DOHH2 (cell line): ENCODE measurements at regions not wholly inside any gene's neighbourhood (a gene's known extent, or its start where the extent isn't known, plus 50 kb on each side); places are given as distances from the start of the nearest gene placed in this dataset.

Experiments used
- H3F3A ChIP-seq: fragments of 200-600 bp; sonication (generic), shearing (Covaris generic); 2 replicates; pipeline ENCODE4 v1.6.0; 2016; ENCODE audit warnings: antibody characterized with exemption, mild to moderate bottlenecking; ENCODE audit not compliant: control insufficient read depth, insufficient read depth
- H3K27ac ChIP-seq: fragments of 200-600 bp; sonication (generic); 2 replicates; pipeline ENCODE4 v1.5.1; 2014; ENCODE audit warnings: low read depth, mild to moderate bottlenecking, low read length, moderate library complexity
- H3K27me3 ChIP-seq: fragments of 200-600 bp; sonication (generic); 2 replicates; pipeline ENCODE4 v1.6.1; 2014; ENCODE audit warnings: mild to moderate bottlenecking, low read length, mixed read lengths; ENCODE audit not compliant: control insufficient read depth
- H3K36me3 ChIP-seq: fragments of 200-600 bp; sonication (generic); 2 replicates; pipeline ENCODE4 v1.6.1; 2014; ENCODE audit warnings: mild to moderate bottlenecking, low read length, moderate library complexity, mixed read lengths; ENCODE audit not compliant: control insufficient read depth
- H3K4me1 ChIP-seq: fragments of 200-600 bp; sonication (generic); 2 replicates; pipeline ENCODE4 v1.6.1; 2014; ENCODE audit warnings: mild to moderate bottlenecking, low read length, mixed read lengths; ENCODE audit not compliant: control insufficient read depth
- H3K4me2 ChIP-seq: fragments of 200-600 bp; sonication (generic); 2 replicates; pipeline ENCODE4 v1.6.0; 2014; ENCODE audit warnings: mild to moderate bottlenecking, low read length, moderate library complexity
- H3K4me3 ChIP-seq: fragments of 200-600 bp; sonication (generic); 2 replicates; pipeline ENCODE4 v1.5.1; 2014; ENCODE audit warnings: mild to moderate bottlenecking, low read length, mixed read lengths
- H3K79me2 ChIP-seq: fragments of 200-600 bp; sonication (generic); 2 replicates; pipeline ENCODE4 v1.6.1; 2014; ENCODE audit warnings: mild to moderate bottlenecking, low read length, mixed read lengths; ENCODE audit not compliant: control insufficient read depth
- H3K9me2 ChIP-seq: fragments of 200-600 bp; sonication (generic); replicated peaks from 2 replicates; pipeline ENCODE4 v1.6.1; 2014; ENCODE audit warnings: mild to moderate bottlenecking, low read length, mixed read lengths; ENCODE audit not compliant: control insufficient read depth
- H3K9me3 ChIP-seq: fragments of 200-600 bp; sonication (generic); 2 replicates; pipeline ENCODE4 v1.6.1; 2014; ENCODE audit warnings: antibody characterized with exemption, low read length, mixed read lengths; ENCODE audit not compliant: control insufficient read depth, insufficient read depth
- H4K20me1 ChIP-seq: fragments of 200-600 bp; sonication (generic); 2 replicates; pipeline ENCODE4 v1.6.0; 2014; ENCODE audit warnings: low read depth, mild to moderate bottlenecking, antibody characterized with exemption, low read length, moderate library complexity; ENCODE audit not compliant: control insufficient read depth, insufficient read depth
- CTCF ChIP-seq: fragments of 200-600 bp; sonication (generic); IDR thresholded peaks from one replicate; pipeline ENCODE4 v1.5.1; 2014; ENCODE audit warnings: antibody characterized with exemption, mild to moderate bottlenecking, low read depth, low read length; ENCODE audit not compliant: poor library complexity, severe bottlenecking
- EZH2phosphoT487 ChIP-seq: fragments of 200-600 bp; sonication (generic); IDR thresholded peaks from 2 replicates; pipeline ENCODE4 v1.6.1; 2017; ENCODE audit warnings: borderline replicate concordance, mild to moderate bottlenecking, antibody characterized with exemption, low read length, moderate library complexity, mixed read lengths

- no peaks in the 10 kb centered on the region for H4K20me1 ChIP-seq
- H3F3A ChIP-seq = no peaks in the 10 kb centered on the region
- no peaks in the 10 kb centered on the region for H3K4me1 ChIP-seq
- no peak overlapping the region for H3K27ac ChIP-seq
- no peaks in the 10 kb centered on the region for H3K9me3 ChIP-seq
- no peaks in the 10 kb centered on the region for H3K36me3 ChIP-seq
- no peaks in the 10 kb centered on the region for H3K9me2 ChIP-seq
- no peak overlapping the region for H3K4me3 ChIP-seq
- H3K4me2 ChIP-seq = no peak overlapping the region
- no peaks in the 10 kb centered on the region for H3K27me3 ChIP-seq
- TF ChIP-seq EZH2phosphoT487 = no peak
- no peak for TF ChIP-seq CTCF
- H3K79me2 ChIP-seq = no peaks in the 10 kb centered on the region
Observed at GRCh38 chr14:101230851-101231550, 327.5 kb upstream of the RTL1 start.

- TF ChIP-seq EZH2phosphoT487 = no peak
- TF ChIP-seq CTCF = no peak
- Histone ChIP-seq H3K36me3 (no peaks in the 10 kb centered on the region), H3K9me2 (no peaks in the 10 kb centered on the region), H3K4me2 (no peak overlapping the region), H3F3A (no peaks in the 10 kb centered on the region), H3K79me2 (no peaks in the 10 kb centered on the region), H3K27ac (no peak overlapping the region), H3K4me3 (no peak overlapping the region), H3K9me3 (no peaks in the 10 kb centered on the region), H3K27me3 (no peaks in the 10 kb centered on the region), H3K4me1 (no peaks in the 10 kb centered on the region), H4K20me1 (no peaks in the 10 kb centered on the region)
Observed at GRCh38 chr14:101231828-101232227, 328.3 kb upstream of the RTL1 start.

GRCh38 chr14:101232340-101233020, 328.8 kb upstream of the DIO3 start:
- Histone ChIP-seq H3K4me3 (no peak overlapping the region), H3F3A (no peaks in the 10 kb centered on the region), H3K79me2 (no peaks in the 10 kb centered on the region), H3K27me3 (no peaks in the 10 kb centered on the region), H3K9me2 (no peaks in the 10 kb centered on the region), H3K36me3 (no peaks in the 10 kb centered on the region), H3K4me1 (no peaks in the 10 kb centered on the region), H3K27ac (no peak overlapping the region), H3K9me3 (no peaks in the 10 kb centered on the region), H3K4me2 (no peak overlapping the region), H4K20me1 (no peaks in the 10 kb centered on the region)
- TF ChIP-seq EZH2phosphoT487 = no peak
- TF ChIP-seq CTCF = no peak
